ENCODE measurements at regions not wholly inside any gene's neighbourhood (a gene's known extent, or its start where the extent isn't known, plus 50 kb on each side); places are given as distances from the start of the nearest gene placed in this dataset.

DNA sequence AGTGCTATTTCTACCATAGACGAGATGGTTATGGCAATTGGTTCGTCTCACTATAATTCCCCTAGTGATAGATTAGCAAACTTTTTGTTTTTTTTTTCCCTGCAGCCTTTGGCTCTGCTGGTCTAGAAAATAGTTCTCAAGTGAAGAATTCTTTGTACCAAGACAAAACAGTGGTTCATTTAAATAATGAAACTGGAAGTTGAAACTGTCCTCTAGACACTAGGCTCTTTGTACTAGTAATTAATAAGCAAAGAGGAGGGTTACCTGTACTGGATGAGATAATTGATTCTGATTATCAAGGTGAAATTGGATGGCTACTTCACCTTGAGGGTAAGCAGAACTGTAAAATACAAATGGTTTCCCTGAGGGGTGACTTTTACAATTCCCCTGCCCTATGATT lies 156.9 kb upstream of the DCC start:
- intact Hi-C loops (cut with DNase I) = no loop called here
- no peaks in the 10 kb centered on the region for H3K4me1 ChIP-seq
- H3K9me3 ChIP-seq = no peaks in the 10 kb centered on the region
- no peak overlapping the region for H3K4me3 ChIP-seq
- WGBS, 2 donors = 70 to 82% methylated on average over 2 of the region's 2 CpGs
- no peaks in the 10 kb centered on the region for H3K36me3 ChIP-seq (replicated peaks in 1 of 2; ENCODE audit: insufficient read depth in 1 of 2, low read depth in 2 of 2)
- ATAC-seq = no peak
- TF ChIP-seq, protein P1, sequence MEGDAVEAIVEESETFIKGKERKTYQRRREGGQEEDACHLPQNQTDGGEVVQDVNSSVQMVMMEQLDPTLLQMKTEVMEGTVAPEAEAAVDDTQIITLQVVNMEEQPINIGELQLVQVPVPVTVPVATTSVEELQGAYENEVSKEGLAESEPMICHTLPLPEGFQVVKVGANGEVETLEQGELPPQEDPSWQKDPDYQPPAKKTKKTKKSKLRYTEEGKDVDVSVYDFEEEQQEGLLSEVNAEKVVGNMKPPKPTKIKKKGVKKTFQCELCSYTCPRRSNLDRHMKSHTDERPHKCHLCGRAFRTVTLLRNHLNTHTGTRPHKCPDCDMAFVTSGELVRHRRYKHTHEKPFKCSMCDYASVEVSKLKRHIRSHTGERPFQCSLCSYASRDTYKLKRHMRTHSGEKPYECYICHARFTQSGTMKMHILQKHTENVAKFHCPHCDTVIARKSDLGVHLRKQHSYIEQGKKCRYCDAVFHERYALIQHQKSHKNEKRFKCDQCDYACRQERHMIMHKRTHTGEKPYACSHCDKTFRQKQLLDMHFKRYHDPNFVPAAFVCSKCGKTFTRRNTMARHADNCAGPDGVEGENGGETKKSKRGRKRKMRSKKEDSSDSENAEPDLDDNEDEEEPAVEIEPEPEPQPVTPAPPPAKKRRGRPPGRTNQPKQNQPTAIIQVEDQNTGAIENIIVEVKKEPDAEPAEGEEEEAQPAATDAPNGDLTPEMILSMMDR (IDR thresholded peaks at IDR 0.05) = no peak
- no peak for TF ChIP-seq POLR2A (IDR thresholded peaks at IDR 0.05)
- H3K27ac ChIP-seq = no peak overlapping the region
- no peak for DNase-seq
- no peaks in the 10 kb centered on the region for H3K27me3 ChIP-seq

DNA sequence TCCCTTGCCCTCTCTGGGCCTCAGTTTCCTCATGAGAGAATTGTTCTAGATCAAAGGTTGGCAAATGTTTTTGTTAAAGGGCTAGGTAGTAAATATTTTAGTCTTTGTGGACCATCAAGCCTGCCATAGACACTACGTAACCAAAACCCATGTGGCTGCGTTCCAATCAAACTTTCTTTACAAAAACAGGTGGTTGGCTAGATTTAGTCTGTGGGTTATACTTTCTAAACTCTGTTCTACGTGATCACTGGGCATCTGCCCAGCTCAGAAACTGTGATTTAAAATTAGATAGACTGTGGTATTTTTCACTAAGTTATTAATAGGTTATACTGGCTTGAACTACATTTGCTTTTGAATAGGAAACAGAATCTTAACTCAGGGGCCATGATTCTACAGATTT lies 149.8 kb upstream of the DCC start:
- H3K4me1 ChIP-seq = no peaks in the 10 kb centered on the region
- ATAC-seq (no peak), DNase-seq (no peak)
- no peak for TF ChIP-seq POLR2A (IDR thresholded peaks at IDR 0.05)
- TF ChIP-seq, protein P1 (IDR thresholded peaks at IDR 0.05) = no peak
- no peak overlapping the region for H3K27ac ChIP-seq
- H3K9me3 ChIP-seq = no peaks in the 10 kb centered on the region
- H3K27me3 ChIP-seq = no peaks in the 10 kb centered on the region
- H3K36me3 ChIP-seq (replicated peaks in 1 of 2; ENCODE audit: insufficient read depth in 1 of 2, low read depth in 2 of 2) = no peaks in the 10 kb centered on the region
- intact Hi-C loops (cut with DNase I) = no loop called here
- 69 to 72% methylated on average over 3 of the region's 3 CpGs for WGBS, 2 donors
- no peak overlapping the region for H3K4me3 ChIP-seq

DNA sequence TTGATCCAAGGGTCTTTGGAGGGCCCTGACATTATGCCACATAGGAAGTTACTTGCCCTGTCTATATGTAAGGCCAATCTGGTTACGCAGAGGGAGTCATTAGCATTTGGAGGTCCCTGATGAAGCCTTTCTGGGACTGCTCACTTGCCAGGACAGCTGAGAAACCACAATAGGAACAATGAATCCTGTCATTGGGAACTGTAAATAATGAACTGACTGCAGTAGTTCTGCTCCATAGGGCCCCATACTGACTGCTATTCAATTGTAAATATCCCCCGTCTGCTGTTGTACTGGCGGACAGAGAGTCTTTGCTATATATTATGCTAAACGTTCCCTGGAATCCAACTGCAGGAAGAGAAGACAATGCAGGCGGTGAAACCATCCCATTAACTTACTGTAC lies 149.4 kb upstream of the DCC start:
- WGBS, 2 donors = 64 to 79% methylated on average over 5 of the region's 5 CpGs
- H3K27ac ChIP-seq = no peak overlapping the region
- H3K4me1 ChIP-seq = no peaks in the 10 kb centered on the region
- ATAC-seq (no peak), DNase-seq (no peak)
- no peaks in the 10 kb centered on the region for H3K9me3 ChIP-seq
- no peaks in the 10 kb centered on the region for H3K36me3 ChIP-seq (replicated peaks in 1 of 2; ENCODE audit: insufficient read depth in 1 of 2, low read depth in 2 of 2)
- TF ChIP-seq POLR2A (IDR thresholded peaks at IDR 0.05) = no peak
- TF ChIP-seq, protein P1 (IDR thresholded peaks at IDR 0.05) = no peak
- intact Hi-C loops (cut with DNase I) = no loop called here
- no peaks in the 10 kb centered on the region for H3K27me3 ChIP-seq
- H3K4me3 ChIP-seq = no peak overlapping the region

DNA sequence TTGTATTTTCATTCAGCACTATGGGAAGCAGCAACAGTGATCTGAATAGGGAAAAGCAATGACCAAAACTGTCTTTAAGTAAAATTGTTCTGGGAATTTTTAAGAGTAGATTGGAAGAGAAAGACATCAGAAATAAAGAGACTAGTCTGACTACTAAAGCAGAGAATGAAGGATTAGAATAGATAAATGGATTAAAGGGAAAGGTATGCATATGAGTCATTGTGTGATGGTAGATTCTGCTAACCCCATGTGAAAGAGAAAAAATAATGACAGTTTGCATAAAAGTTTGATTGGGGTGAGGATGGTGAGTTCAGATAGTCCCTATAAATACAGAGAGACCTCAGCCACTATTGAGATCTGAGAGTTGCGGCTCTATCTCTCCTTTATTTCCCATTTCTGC lies 139.6 kb upstream of the DCC start:
- Histone ChIP-seq H3K9me3 (no peaks in the 10 kb centered on the region), H3K4me1 (no peaks in the 10 kb centered on the region), H3K4me3 (no peak overlapping the region), H3K27me3 (no peaks in the 10 kb centered on the region), H3K36me3 (replicated peaks in 1 of 2; ENCODE audit: insufficient read depth in 1 of 2, low read depth in 2 of 2) (no peaks in the 10 kb centered on the region), H3K27ac (no peak overlapping the region)
- no peak for ATAC-seq
- DNase-seq = no peak
- TF ChIP-seq POLR2A (IDR thresholded peaks at IDR 0.05) = no peak
- TF ChIP-seq, protein P1 (IDR thresholded peaks at IDR 0.05) = no peak
- WGBS, 2 donors = 76 to 83% methylated on average over 1 of the region's 1 CpG
- intact Hi-C loops (cut with DNase I) = no loop called here

DNA sequence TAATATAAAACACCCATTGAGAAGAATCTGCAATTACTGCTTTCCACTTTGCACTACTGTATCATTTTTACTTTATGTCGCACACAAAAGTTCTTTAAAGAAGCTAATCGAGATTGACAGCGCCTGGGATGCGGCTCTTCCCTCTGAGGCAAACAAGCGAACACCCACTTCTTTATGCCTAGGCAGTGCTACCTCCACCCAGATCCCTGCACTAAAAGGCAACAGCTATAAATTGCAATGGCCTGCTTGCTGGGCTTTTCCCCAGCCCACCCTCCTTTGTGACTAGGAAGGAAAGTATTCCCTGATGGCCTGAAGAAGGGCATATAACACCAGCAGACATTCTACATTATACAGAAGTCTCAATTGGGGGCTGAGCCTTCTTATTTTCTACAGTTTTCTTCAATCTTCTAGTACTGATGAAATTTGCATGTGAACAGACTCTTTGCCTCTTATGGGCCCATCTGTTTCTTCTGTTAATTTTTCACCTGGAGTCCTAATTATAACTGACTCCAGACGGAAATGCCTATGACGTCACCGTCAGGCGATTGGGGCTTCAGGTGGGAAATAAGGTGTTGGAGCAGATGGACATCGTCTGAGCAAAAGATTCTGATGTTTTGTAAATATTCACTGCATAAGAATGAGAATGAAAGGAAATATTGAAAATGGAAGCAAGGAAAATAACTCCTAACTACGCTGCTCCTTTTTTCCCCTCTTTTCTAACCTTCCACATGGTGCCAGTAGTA lies 138.9 kb upstream of the DCC start:
- H3K4me1 ChIP-seq = no peaks in the 10 kb centered on the region
- no peak for DNase-seq
- H3K27ac ChIP-seq = no peak overlapping the region
- H3K9me3 ChIP-seq = no peaks in the 10 kb centered on the region
- no peak overlapping the region for H3K4me3 ChIP-seq
- 67 to 73% methylated on average over 11 of the region's 11 CpGs for WGBS, 2 donors
- H3K27me3 ChIP-seq = no peaks in the 10 kb centered on the region
- TF ChIP-seq, protein P1 (IDR thresholded peaks at IDR 0.05) = no peak
- no peak for TF ChIP-seq POLR2A (IDR thresholded peaks at IDR 0.05)
- intact Hi-C loops (cut with DNase I) = no loop called here
- no peak for ATAC-seq
- no peaks in the 10 kb centered on the region for H3K36me3 ChIP-seq (replicated peaks in 1 of 2; ENCODE audit: insufficient read depth in 1 of 2, low read depth in 2 of 2)

Data from body of pancreas (tissue), 4 donors.